ENCODE measurements at regions not wholly inside any gene's neighbourhood (a gene's known extent, or its start where the extent isn't known, plus 50 kb on each side); places are given as distances from the start of the nearest gene placed in this dataset.

DNA sequence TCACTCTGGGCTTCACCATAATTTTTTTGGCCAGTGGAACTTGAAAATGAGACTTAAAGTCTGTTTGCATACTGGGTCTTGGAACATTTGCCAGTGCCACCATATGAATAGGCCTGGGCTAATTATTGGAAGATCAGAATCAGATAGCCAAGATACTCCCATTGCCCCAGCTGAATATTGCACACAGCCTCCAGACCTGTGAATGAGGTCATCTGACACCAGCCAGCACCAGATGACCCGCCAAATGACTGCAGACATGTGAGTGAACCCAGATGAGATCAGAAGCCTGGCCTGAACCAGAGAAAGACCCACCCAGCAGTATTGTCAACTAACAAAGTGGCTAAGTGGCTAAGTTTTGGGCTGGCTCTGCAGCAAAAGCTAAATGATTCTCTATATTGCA is 220.5 kb upstream of the MPDZ start:
- Histone ChIP-seq H4K20me1 (replicated peaks; ENCODE audit: insufficient read depth) (no peaks in the 10 kb centered on the region), H2AFZ (no peak overlapping the region), H3K79me2 (replicated peaks; ENCODE audit: insufficient read depth) (no peaks in the 10 kb centered on the region), H3K4me3 (no peak overlapping the region), H3K4me1 (ENCODE audit: insufficient read depth) (no peaks in the 10 kb centered on the region), H3K9me2 (ENCODE audit: insufficient read depth) (peaks cover 9% of the 10 kb centered on the region; the same call in 1 of the 2 replicates), H3K27ac (ENCODE audit: low read depth) (no peak overlapping the region), H3K4me2 (no peak overlapping the region), H3F3A (replicated peaks; ENCODE audit: low read depth) (no peaks in the 10 kb centered on the region), H3K36me3 (ENCODE audit: insufficient read depth) (no peaks in the 10 kb centered on the region), H3K27me3 (ENCODE audit: insufficient read depth) (no peaks in the 10 kb centered on the region)
- no peak overlapping the region for H3K4me3 Mint-ChIP-seq
- TF ChIP-seq STAT1 (IDR thresholded peaks at IDR 0.05; ENCODE audit: unreplicated experiment): no peak
- no peak for TF ChIP-seq EZH2 (IDR thresholded peaks at IDR 0.05; ENCODE audit: low read depth, unreplicated experiment)
- TF ChIP-seq, protein P1, sequence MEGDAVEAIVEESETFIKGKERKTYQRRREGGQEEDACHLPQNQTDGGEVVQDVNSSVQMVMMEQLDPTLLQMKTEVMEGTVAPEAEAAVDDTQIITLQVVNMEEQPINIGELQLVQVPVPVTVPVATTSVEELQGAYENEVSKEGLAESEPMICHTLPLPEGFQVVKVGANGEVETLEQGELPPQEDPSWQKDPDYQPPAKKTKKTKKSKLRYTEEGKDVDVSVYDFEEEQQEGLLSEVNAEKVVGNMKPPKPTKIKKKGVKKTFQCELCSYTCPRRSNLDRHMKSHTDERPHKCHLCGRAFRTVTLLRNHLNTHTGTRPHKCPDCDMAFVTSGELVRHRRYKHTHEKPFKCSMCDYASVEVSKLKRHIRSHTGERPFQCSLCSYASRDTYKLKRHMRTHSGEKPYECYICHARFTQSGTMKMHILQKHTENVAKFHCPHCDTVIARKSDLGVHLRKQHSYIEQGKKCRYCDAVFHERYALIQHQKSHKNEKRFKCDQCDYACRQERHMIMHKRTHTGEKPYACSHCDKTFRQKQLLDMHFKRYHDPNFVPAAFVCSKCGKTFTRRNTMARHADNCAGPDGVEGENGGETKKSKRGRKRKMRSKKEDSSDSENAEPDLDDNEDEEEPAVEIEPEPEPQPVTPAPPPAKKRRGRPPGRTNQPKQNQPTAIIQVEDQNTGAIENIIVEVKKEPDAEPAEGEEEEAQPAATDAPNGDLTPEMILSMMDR (conservative IDR thresholded peaks at IDR 0.05; ENCODE audit: low read depth in 2 of 2): no peak
- no peak for TF ChIP-seq EZH2phosphoT487 (IDR thresholded peaks at IDR 0.05; ENCODE audit: unreplicated experiment)
- TF ChIP-seq ZNF114 (CRISPR knock-in tag; IDR thresholded peaks at IDR 0.05): no peak
- no peak for TF ChIP-seq POLR2AphosphoS5 (IDR thresholded peaks at IDR 0.05; ENCODE audit: low read depth)
- no peak for TF ChIP-seq JUNB (IDR thresholded peaks at IDR 0.05; ENCODE audit: unreplicated experiment)
- no peak for TF ChIP-seq NANOG (IDR thresholded peaks at IDR 0.05; ENCODE audit: borderline replicate concordance)
- TF ChIP-seq, protein P2, sequence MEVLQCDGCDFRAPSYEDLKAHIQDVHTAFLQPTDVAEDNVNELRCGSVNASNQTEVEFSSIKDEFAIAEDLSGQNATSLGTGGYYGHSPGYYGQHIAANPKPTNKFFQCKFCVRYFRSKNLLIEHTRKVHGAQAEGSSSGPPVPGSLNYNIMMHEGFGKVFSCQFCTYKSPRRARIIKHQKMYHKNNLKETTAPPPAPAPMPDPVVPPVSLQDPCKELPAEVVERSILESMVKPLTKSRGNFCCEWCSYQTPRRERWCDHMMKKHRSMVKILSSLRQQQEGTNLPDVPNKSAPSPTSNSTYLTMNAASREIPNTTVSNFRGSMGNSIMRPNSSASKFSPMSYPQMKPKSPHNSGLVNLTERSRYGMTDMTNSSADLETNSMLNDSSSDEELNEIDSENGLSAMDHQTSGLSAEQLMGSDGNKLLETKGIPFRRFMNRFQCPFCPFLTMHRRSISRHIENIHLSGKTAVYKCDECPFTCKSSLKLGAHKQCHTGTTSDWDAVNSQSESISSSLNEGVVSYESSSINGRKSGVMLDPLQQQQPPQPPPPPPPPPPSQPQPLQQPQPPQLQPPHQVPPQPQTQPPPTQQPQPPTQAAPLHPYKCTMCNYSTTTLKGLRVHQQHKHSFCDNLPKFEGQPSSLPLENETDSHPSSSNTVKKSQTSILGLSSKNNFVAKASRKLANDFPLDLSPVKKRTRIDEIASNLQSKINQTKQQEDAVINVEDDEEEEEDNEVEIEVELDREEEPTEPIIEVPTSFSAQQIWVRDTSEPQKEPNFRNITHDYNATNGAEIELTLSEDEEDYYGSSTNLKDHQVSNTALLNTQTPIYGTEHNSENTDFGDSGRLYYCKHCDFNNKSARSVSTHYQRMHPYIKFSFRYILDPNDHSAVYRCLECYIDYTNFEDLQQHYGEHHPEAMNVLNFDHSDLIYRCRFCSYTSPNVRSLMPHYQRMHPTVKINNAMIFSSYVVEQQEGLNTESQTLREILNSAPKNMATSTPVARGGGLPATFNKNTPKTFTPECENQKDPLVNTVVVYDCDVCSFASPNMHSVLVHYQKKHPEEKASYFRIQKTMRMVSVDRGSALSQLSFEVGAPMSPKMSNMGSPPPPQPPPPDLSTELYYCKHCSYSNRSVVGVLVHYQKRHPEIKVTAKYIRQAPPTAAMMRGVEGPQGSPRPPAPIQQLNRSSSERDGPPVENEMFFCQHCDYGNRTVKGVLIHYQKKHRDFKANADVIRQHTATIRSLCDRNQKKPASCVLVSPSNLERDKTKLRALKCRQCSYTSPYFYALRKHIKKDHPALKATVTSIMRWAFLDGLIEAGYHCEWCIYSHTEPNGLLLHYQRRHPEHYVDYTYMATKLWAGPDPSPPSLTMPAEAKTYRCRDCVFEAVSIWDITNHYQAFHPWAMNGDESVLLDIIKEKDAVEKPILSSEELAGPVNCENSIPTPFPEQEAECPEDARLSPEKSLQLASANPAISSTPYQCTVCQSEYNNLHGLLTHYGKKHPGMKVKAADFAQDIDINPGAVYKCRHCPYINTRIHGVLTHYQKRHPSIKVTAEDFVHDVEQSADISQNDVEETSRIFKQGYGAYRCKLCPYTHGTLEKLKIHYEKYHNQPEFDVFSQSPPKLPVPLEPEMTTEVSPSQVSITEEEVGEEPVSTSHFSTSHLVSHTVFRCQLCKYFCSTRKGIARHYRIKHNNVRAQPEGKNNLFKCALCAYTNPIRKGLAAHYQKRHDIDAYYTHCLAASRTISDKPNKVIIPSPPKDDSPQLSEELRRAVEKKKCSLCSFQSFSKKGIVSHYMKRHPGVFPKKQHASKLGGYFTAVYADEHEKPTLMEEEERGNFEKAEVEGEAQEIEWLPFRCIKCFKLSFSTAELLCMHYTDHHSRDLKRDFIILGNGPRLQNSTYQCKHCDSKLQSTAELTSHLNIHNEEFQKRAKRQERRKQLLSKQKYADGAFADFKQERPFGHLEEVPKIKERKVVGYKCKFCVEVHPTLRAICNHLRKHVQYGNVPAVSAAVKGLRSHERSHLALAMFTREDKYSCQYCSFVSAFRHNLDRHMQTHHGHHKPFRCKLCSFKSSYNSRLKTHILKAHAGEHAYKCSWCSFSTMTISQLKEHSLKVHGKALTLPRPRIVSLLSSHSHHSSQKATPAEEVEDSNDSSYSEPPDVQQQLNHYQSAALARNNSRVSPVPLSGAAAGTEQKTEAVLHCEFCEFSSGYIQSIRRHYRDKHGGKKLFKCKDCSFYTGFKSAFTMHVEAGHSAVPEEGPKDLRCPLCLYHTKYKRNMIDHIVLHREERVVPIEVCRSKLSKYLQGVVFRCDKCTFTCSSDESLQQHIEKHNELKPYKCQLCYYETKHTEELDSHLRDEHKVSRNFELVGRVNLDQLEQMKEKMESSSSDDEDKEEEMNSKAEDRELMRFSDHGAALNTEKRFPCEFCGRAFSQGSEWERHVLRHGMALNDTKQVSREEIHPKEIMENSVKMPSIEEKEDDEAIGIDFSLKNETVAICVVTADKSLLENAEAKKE (CRISPR knock-in tag; IDR thresholded peaks at IDR 0.05): no peak
- TF ChIP-seq ZNF331 (CRISPR knock-in tag; IDR thresholded peaks at IDR 0.05; ENCODE audit: low read depth): no peak
- no peak overlapping the region for H3K27ac Mint-ChIP-seq
- peaks cover 22% of the 10 kb centered on the region; the same call in 2 of the 3 replicates for H3K36me3 Mint-ChIP-seq (ENCODE audit: low read depth)
- no peak for ATAC-seq
- peaks cover 2% of the 10 kb centered on the region for H3K27me3 Mint-ChIP-seq (ENCODE audit: insufficient read depth, low read depth, poor library complexity)
- DNase-seq (ENCODE audit: low spot score): no peak
- H3K9me3 Mint-ChIP-seq: peaks cover 2% of the 10 kb centered on the region; the same call in 2 of the 3 replicates
- H3K4me1 Mint-ChIP-seq: peaks cover 9% of the 10 kb centered on the region; the same call in 2 of the 3 replicates

Measured in GM23338 (cell line).